DOHH2 (cell line): ENCODE measurements at regions not wholly inside any gene's neighbourhood (a gene's known extent, or its start where the extent isn't known, plus 50 kb on each side); places are given as distances from the start of the nearest gene placed in this dataset.

Source experiments
- H3F3A ChIP-seq: fragments of 200-600 bp; sonication (generic), shearing (Covaris generic); 2 replicates; pipeline ENCODE4 v1.6.0; 2016; ENCODE audit warnings: antibody characterized with exemption, mild to moderate bottlenecking; ENCODE audit not compliant: control insufficient read depth, insufficient read depth
- H3K27ac ChIP-seq: fragments of 200-600 bp; sonication (generic); 2 replicates; pipeline ENCODE4 v1.5.1; 2014; ENCODE audit warnings: low read depth, mild to moderate bottlenecking, low read length, moderate library complexity
- H3K27me3 ChIP-seq: fragments of 200-600 bp; sonication (generic); 2 replicates; pipeline ENCODE4 v1.6.1; 2014; ENCODE audit warnings: mild to moderate bottlenecking, low read length, mixed read lengths; ENCODE audit not compliant: control insufficient read depth
- H3K36me3 ChIP-seq: fragments of 200-600 bp; sonication (generic); 2 replicates; pipeline ENCODE4 v1.6.1; 2014; ENCODE audit warnings: mild to moderate bottlenecking, low read length, moderate library complexity, mixed read lengths; ENCODE audit not compliant: control insufficient read depth
- H3K4me1 ChIP-seq: fragments of 200-600 bp; sonication (generic); 2 replicates; pipeline ENCODE4 v1.6.1; 2014; ENCODE audit warnings: mild to moderate bottlenecking, low read length, mixed read lengths; ENCODE audit not compliant: control insufficient read depth
- H3K4me2 ChIP-seq: fragments of 200-600 bp; sonication (generic); 2 replicates; pipeline ENCODE4 v1.6.0; 2014; ENCODE audit warnings: mild to moderate bottlenecking, low read length, moderate library complexity
- H3K4me3 ChIP-seq: fragments of 200-600 bp; sonication (generic); 2 replicates; pipeline ENCODE4 v1.5.1; 2014; ENCODE audit warnings: mild to moderate bottlenecking, low read length, mixed read lengths
- H3K79me2 ChIP-seq: fragments of 200-600 bp; sonication (generic); 2 replicates; pipeline ENCODE4 v1.6.1; 2014; ENCODE audit warnings: mild to moderate bottlenecking, low read length, mixed read lengths; ENCODE audit not compliant: control insufficient read depth
- H3K9me2 ChIP-seq: fragments of 200-600 bp; sonication (generic); replicated peaks from 2 replicates; pipeline ENCODE4 v1.6.1; 2014; ENCODE audit warnings: mild to moderate bottlenecking, low read length, mixed read lengths; ENCODE audit not compliant: control insufficient read depth
- H3K9me3 ChIP-seq: fragments of 200-600 bp; sonication (generic); 2 replicates; pipeline ENCODE4 v1.6.1; 2014; ENCODE audit warnings: antibody characterized with exemption, low read length, mixed read lengths; ENCODE audit not compliant: control insufficient read depth, insufficient read depth
- H4K20me1 ChIP-seq: fragments of 200-600 bp; sonication (generic); 2 replicates; pipeline ENCODE4 v1.6.0; 2014; ENCODE audit warnings: low read depth, mild to moderate bottlenecking, antibody characterized with exemption, low read length, moderate library complexity; ENCODE audit not compliant: control insufficient read depth, insufficient read depth
- CTCF ChIP-seq: fragments of 200-600 bp; sonication (generic); IDR thresholded peaks from one replicate; pipeline ENCODE4 v1.5.1; 2014; ENCODE audit warnings: antibody characterized with exemption, mild to moderate bottlenecking, low read depth, low read length; ENCODE audit not compliant: poor library complexity, severe bottlenecking
- EZH2phosphoT487 ChIP-seq: fragments of 200-600 bp; sonication (generic); IDR thresholded peaks from 2 replicates; pipeline ENCODE4 v1.6.1; 2017; ENCODE audit warnings: borderline replicate concordance, mild to moderate bottlenecking, antibody characterized with exemption, low read length, moderate library complexity, mixed read lengths

GRCh38 chr4:120613778-120614177 is 308.7 kb downstream of the PRDM5 start:
- H3K9me3 ChIP-seq: no peaks in the 10 kb centered on the region
- H3K27ac ChIP-seq: no peak overlapping the region
- H3K9me2 ChIP-seq: no peaks in the 10 kb centered on the region
- H3K4me2 ChIP-seq: no peak overlapping the region
- no peaks in the 10 kb centered on the region for H3K79me2 ChIP-seq
- H3K4me1 ChIP-seq: no peaks in the 10 kb centered on the region
- no peaks in the 10 kb centered on the region for H4K20me1 ChIP-seq
- H3K4me3 ChIP-seq: no peak overlapping the region
- no peaks in the 10 kb centered on the region for H3K27me3 ChIP-seq
- H3F3A ChIP-seq: no peaks in the 10 kb centered on the region
- H3K36me3 ChIP-seq: no peaks in the 10 kb centered on the region
- TF ChIP-seq CTCF (no peak), EZH2phosphoT487 (no peak)

- Histone ChIP-seq H3K27me3 (no peaks in the 10 kb centered on the region), H4K20me1 (no peaks in the 10 kb centered on the region), H3K4me3 (no peak overlapping the region), H3K4me1 (no peaks in the 10 kb centered on the region), H3K9me2 (no peaks in the 10 kb centered on the region), H3K36me3 (no peaks in the 10 kb centered on the region), H3K79me2 (no peaks in the 10 kb centered on the region), H3F3A (no peaks in the 10 kb centered on the region), H3K9me3 (no peaks in the 10 kb centered on the region), H3K4me2 (no peak overlapping the region), H3K27ac (no peak overlapping the region)
- TF ChIP-seq CTCF: no peak
- no peak for TF ChIP-seq EZH2phosphoT487
These were observed 311.4 kb downstream of the PRDM5 start for GRCh38 chr4:120611092-120611491.

- H3K4me3 ChIP-seq: no peak overlapping the region
- H3K9me3 ChIP-seq: no peaks in the 10 kb centered on the region
- TF ChIP-seq EZH2phosphoT487 (no peak), CTCF (no peak)
- H3K36me3 ChIP-seq: no peaks in the 10 kb centered on the region
- no peaks in the 10 kb centered on the region for H3F3A ChIP-seq
- H3K4me2 ChIP-seq: no peak overlapping the region
- no peaks in the 10 kb centered on the region for H3K9me2 ChIP-seq
- H4K20me1 ChIP-seq: no peaks in the 10 kb centered on the region
- H3K27ac ChIP-seq: no peak overlapping the region
- no peaks in the 10 kb centered on the region for H3K79me2 ChIP-seq
- no peaks in the 10 kb centered on the region for H3K4me1 ChIP-seq
- no peaks in the 10 kb centered on the region for H3K27me3 ChIP-seq
These were observed 331.5 kb downstream of the PRDM5 start for GRCh38 chr4:120591038-120591437.

- no peaks in the 10 kb centered on the region for H3K4me1 ChIP-seq
- H3K4me3 ChIP-seq: no peak overlapping the region
- no peaks in the 10 kb centered on the region for H3K9me2 ChIP-seq
- no peaks in the 10 kb centered on the region for H4K20me1 ChIP-seq
- TF ChIP-seq EZH2phosphoT487 (no peak), CTCF (no peak)
- H3K4me2 ChIP-seq: no peak overlapping the region
- H3K27ac ChIP-seq: no peak overlapping the region
- no peaks in the 10 kb centered on the region for H3F3A ChIP-seq
- H3K9me3 ChIP-seq: no peaks in the 10 kb centered on the region
- H3K36me3 ChIP-seq: no peaks in the 10 kb centered on the region
- no peaks in the 10 kb centered on the region for H3K27me3 ChIP-seq
- H3K79me2 ChIP-seq: no peaks in the 10 kb centered on the region
These were observed 332.7 kb downstream of the PRDM5 start for GRCh38 chr4:120589787-120590186.
